ENCODE measurements at regions not wholly inside any gene's neighbourhood (a gene's known extent, or its start where the extent isn't known, plus 50 kb on each side); places are given as distances from the start of the nearest gene placed in this dataset.

GRCh38 chr3:182050932-182051331 lies 339.2 kb downstream of the SOX2 start:
- TF ChIP-seq, protein P1, sequence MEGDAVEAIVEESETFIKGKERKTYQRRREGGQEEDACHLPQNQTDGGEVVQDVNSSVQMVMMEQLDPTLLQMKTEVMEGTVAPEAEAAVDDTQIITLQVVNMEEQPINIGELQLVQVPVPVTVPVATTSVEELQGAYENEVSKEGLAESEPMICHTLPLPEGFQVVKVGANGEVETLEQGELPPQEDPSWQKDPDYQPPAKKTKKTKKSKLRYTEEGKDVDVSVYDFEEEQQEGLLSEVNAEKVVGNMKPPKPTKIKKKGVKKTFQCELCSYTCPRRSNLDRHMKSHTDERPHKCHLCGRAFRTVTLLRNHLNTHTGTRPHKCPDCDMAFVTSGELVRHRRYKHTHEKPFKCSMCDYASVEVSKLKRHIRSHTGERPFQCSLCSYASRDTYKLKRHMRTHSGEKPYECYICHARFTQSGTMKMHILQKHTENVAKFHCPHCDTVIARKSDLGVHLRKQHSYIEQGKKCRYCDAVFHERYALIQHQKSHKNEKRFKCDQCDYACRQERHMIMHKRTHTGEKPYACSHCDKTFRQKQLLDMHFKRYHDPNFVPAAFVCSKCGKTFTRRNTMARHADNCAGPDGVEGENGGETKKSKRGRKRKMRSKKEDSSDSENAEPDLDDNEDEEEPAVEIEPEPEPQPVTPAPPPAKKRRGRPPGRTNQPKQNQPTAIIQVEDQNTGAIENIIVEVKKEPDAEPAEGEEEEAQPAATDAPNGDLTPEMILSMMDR (conservative IDR thresholded peaks at IDR 0.05; ENCODE audit: low read depth, low read length) = no peak
- TF ChIP-seq RFX5 (IDR thresholded peaks at IDR 0.05; ENCODE audit: low read depth, low read length) (no peak), RAD21 (IDR thresholded peaks at IDR 0.05; ENCODE audit: low read length) (no peak), MAFK (IDR thresholded peaks at IDR 0.05; ENCODE audit: low read depth, low read length) (no peak), CEBPB (IDR thresholded peaks at IDR 0.05; ENCODE audit: low read depth, low read length) (no peak), CHD1 (IDR thresholded peaks at IDR 0.05; ENCODE audit: low read depth, low read length) (no peak), BHLHE40 (IDR thresholded peaks at IDR 0.05; ENCODE audit: low read depth, low read length) (no peak), FOS (IDR thresholded peaks at IDR 0.05; ENCODE audit: low read depth, low read length) (no peak), MAZ (IDR thresholded peaks at IDR 0.05; ENCODE audit: borderline replicate concordance, low read depth, low read length) (no peak), POLR2A (IDR thresholded peaks at IDR 0.05; ENCODE audit: low read depth, low read length) (no peak), RCOR1 (IDR thresholded peaks at IDR 0.05; ENCODE audit: insufficient replicate concordance, low read length) (no peak), USF2 (IDR thresholded peaks at IDR 0.05; ENCODE audit: low read depth, low read length) (no peak), MXI1 (IDR thresholded peaks at IDR 0.05; ENCODE audit: borderline replicate concordance, low read depth, low read length) (no peak), SMC3 (IDR thresholded peaks at IDR 0.05; ENCODE audit: low read depth, low read length) (no peak)
